Osteocyte (in vitro differentiated cells): ENCODE measurements at regions not wholly inside any gene's neighbourhood (a gene's known extent, or its start where the extent isn't known, plus 50 kb on each side); places are given as distances from the start of the nearest gene placed in this dataset.
A peak's percentile ranks its signal among the peaks of the same experiment; 100 is the strongest.

Source experiments
- DNase-seq: peaks from one replicate; pipeline ENCODE4 v3.0.0; 2021; ENCODE audit warnings: mixed read lengths; ENCODE audit not compliant: unreplicated experiment; ENCODE audit errors: extremely low spot score
- H3K27ac Mint-ChIP-seq: one replicate; pipeline ENCODE4 v1.8.0; 2021; ENCODE audit warnings: mild to moderate bottlenecking, mixed read lengths; ENCODE audit not compliant: unreplicated experiment
- H3K27me3 Mint-ChIP-seq: one replicate; pipeline ENCODE4 v1.8.0; 2021; ENCODE audit warnings: mixed read lengths; ENCODE audit not compliant: unreplicated experiment
- H3K36me3 Mint-ChIP-seq: one replicate; pipeline ENCODE4 v1.8.0; 2021; ENCODE audit warnings: mixed read lengths; ENCODE audit not compliant: unreplicated experiment
- H3K4me1 Mint-ChIP-seq: one replicate; pipeline ENCODE4 v1.8.0; 2021; ENCODE audit warnings: mixed read lengths; ENCODE audit not compliant: unreplicated experiment
- H3K4me3 Mint-ChIP-seq: one replicate; pipeline ENCODE4 v1.8.0; 2021; ENCODE audit warnings: mild to moderate bottlenecking, moderate library complexity, mixed read lengths; ENCODE audit not compliant: unreplicated experiment
- H3K9me3 Mint-ChIP-seq: one replicate; pipeline ENCODE4 v1.8.0; 2021; ENCODE audit warnings: mixed read lengths; ENCODE audit not compliant: unreplicated experiment
- CTCF ChIP-seq: fragments of 200-600 bp; sonication (generic); IDR thresholded peaks from 2 replicates; pipeline ENCODE4 v1.5.0; 2021; ENCODE audit warnings: antibody characterized with exemption, mild to moderate bottlenecking, moderate library complexity

- no peak for DNase-seq
- peaks cover 51% of the 10 kb centered on the region for H3K4me1 Mint-ChIP-seq
- peak overlapping the region; percentile 33 for H3K27ac Mint-ChIP-seq
- H3K36me3 Mint-ChIP-seq, result peaks cover 10% of the 10 kb centered on the region
- H3K4me3 Mint-ChIP-seq, result no peak overlapping the region
- H3K27me3 Mint-ChIP-seq, result no peaks in the 10 kb centered on the region
- no peak for TF ChIP-seq CTCF
- no peaks in the 10 kb centered on the region for H3K9me3 Mint-ChIP-seq
Measured at GRCh38 chr1:149846042-149846441, 53.3 kb upstream of the BOLA1 start.

GRCh38 chr1:149846593-149847466, 52.5 kb upstream of the BOLA1 start:
- Mint-ChIP-seq H3K4me3 (no peak overlapping the region), H3K9me3 (no peaks in the 10 kb centered on the region), H3K27ac (no peak overlapping the region), H3K4me1 (peaks cover 51% of the 10 kb centered on the region), H3K27me3 (no peaks in the 10 kb centered on the region), H3K36me3 (peaks cover 10% of the 10 kb centered on the region)
- no peak for TF ChIP-seq CTCF
- DNase-seq, result no peak

GRCh38 chr1:149848340-149849110, 50.8 kb upstream of the BOLA1 start:
- Mint-ChIP-seq H3K27ac (peak overlapping the region; percentile 46), H3K4me3 (peak overlapping the region; percentile 78), H3K27me3 (no peaks in the 10 kb centered on the region), H3K9me3 (no peaks in the 10 kb centered on the region), H3K4me1 (peaks cover 51% of the 10 kb centered on the region), H3K36me3 (peaks cover 10% of the 10 kb centered on the region)
- no peak for DNase-seq
- no peak for TF ChIP-seq CTCF

DNA sequence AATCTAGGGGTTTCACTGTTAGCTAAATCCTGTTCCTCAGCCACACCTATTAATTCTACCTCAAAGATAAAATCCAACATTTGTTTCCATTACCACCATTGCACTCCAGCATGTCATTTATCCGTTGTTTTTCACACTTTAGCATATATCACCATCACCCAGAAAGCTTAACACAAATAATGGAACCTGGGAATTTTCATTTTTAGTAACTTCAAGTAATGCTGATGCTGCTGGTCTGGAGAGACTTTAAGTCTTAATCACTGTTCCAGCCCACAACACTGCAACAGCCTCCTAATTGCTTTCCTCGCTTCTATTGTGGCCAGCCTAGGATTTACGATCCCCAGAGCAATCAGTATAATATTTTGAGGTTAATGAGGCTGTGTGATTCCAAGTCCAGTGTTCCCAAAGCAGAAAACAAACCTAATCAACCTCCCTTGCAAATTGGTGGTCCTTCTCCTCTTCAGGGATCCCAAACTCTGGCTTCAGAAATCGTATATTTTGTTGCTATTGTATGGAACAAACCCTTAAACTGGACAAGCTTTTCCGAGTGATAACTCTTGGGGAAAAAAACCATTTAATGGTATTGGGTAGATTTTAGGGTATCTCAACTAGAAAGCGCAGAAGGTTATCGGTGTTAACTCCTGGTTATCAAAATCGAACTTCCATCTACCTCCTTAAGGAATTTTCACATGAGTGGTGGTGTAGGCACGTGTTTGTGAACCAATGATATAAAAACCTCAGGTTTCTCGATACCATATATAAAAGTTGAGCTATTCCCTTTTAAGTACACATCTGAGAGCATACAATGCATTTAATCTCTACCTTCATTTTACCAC, 50.0 kb upstream of the BOLA1 start:
- Mint-ChIP-seq H3K4me1 (peaks cover 45% of the 10 kb centered on the region), H3K36me3 (peaks cover 10% of the 10 kb centered on the region), H3K27me3 (no peaks in the 10 kb centered on the region), H3K9me3 (no peaks in the 10 kb centered on the region), H3K27ac (peak overlapping the region; percentile 72), H3K4me3 (peak overlapping the region; percentile 78)
- no peak for TF ChIP-seq CTCF
- no peak for DNase-seq
